Stimulated activated CD8-positive, alpha-beta memory T cell treated with anti-CD3 and anti-CD28 coated beads, Interleukin-2, amount 100 ng/mL, for 48 hours (primary cell): ENCODE measurements at regions not wholly inside any gene's neighbourhood (a gene's known extent, or its start where the extent isn't known, plus 50 kb on each side); places are given as distances from the start of the nearest gene placed in this dataset.

Experiments used
- DNase-seq, 2 donors: peaks; one replicate each; pipeline ENCODE4 v3.0.0-alpha.2; 2020; ENCODE audit warnings: low read depth in 2 of 2

DNA sequence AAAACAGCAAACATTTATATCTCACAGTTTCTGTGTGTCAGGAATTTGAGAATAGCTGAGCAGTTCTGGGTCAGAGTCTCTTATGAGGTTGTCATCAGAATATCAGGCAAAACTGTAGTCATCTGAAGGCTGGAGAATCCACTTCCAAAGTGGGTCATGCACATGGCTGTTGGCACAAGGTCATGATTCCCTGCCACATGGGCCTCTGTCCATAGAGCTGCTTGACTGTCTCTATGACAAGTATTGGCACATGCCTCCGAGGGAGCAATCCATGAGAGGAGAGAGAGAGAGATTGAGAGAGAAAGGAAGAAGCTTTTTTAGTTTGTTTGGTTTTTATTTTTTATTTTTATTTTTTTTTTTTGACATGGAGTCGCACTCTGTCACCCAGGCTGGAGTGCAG, 101.8 kb upstream of the DDX18 start:
- DNase-seq: no peak

DNA sequence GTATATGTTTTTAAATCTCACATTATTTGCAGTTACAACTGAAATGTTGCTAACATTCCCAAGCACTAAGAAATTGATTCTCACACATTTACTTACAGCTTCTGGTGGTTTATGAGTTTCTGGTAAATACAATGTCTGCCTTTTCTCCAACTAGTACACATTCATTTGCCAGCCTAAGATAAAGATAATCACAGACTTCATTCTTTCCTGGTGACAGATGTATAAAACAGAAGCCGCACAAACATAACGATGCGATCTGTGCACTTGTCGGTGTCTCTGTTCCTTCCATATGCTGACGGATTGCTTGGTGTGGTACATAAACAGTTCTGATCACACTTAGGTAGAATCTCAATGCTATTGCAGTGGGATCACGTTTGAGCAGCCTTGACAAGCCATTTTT, 100.4 kb upstream of the DDX18 start:
- no peak for DNase-seq

DNA sequence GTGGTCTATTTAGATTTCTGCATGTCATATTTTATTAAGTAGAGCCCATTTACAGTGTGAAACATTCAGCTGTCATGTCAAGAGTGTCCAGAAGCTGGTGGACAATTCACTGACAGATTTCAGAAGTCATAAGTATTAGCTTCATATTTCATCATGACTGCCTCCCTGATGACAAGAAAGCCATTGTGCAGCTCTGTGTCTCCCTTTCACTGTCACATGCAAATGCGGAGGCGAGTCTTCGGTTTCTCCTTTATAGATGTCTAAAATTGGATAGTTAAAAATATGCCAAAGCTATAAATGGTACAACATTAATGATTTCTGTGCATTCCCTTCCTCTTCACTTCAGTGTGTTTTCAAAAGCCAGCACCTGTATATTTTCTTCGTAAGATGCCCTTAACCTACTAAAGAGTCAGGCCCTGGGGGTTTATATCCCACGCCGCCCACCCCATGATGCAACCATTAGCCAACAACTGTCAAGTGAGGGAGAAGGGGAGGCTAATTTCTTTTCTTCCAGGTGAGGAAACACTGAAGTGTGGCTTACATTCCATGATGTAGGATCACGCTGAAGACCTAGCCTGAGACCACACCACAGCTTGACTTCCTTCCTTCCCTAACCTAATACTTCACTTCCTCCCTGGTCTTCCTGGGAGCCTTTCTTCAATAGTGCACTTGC, 99.6 kb upstream of the DDX18 start:
- no peak for DNase-seq

DNA sequence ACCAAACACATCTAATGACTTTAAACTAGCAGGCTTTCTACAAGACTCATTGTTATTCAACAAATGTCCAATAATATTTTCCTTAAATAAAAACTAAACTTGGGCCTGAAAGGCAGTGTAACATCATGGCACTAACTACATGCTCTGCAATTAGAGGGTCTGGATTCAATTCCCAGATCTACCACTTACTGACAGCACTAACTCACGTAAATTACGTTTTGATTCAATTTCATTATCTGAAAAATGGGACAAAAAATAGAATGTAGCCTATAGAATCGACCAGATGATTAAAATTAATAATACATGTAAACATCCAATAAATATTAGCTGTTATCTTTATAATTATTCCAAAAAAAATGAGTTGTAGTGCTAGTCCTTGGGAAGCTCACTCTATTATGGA, 98.0 kb upstream of the DDX18 start:
- DNase-seq: no peak

DNA sequence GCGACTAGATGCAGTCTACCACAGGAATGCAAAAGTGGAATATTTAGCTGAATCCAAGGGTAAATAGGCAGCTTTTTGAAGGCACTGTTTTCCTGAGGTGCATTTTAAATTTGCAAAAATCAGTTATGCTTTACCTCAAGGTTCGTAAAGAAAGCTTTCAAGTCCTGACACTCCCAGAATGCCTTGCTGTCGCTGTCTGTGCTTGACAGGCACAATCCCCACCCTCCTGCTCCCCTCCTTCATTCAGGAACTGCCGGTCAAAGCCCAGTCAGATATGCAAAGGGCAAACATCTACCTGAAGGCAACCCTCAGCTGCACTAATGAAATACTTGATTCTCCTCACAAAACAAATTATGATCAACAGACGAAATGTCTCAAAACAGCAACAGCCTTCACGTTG, 97.4 kb upstream of the DDX18 start:
- DNase-seq: no peak

DNA sequence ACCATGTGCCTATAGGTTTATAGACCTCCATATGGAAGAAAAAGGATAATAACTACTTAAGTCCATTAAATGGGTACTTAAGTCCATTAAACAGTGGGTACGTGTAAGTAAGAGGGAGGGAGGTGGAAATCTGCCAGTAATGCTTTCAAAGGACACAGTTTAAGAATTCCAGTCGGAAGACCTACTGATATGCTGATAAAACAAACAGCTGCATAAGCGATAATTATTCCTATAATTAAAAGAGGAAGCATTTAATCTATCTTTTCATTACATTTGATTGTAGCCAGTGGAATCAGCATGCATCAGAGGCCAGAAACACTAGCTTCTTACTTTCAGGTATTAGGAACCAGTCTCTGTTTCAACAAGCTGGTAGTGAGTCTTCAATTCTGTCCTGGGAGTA, 96.4 kb upstream of the DDX18 start:
- no peak for DNase-seq

DNA sequence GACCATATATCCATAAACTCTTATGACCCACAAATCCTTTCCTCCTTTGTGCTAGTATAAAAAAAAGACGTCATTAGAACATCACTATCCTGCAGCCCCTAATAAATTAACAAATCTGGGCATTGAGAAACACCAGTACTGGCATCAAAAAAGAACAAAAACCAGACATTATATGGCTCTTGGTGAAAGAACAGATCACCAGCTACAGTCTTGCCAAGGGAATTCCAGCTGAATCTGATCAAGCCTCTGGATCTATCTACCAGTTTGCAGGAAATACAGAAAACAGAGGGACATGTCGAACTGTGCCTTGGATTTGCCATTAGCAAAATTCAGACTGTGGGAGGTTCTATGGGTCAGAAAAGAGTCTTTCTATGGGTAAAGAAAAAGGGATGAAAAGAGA, 93.7 kb upstream of the DDX18 start:
- DNase-seq: no peak

DNA sequence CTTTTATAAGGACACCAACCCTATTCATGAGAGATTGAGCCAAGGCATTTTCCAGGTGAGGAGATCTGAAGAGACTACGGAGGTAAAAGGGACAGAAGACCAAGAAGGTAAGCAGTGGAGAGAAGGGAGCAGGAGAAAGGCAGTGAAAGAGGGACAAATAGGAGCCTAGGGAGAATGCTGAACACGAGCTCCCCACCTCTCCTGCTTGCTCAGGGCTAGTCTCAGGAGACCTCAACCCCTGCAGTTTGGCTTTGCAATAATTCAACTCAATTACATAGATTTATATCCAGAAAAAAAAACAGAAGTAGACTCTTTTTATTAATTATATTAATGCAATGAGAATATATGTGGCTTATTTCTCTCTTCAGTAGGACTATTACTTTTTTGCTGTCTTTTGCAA, 91.0 kb upstream of the DDX18 start:
- no peak for DNase-seq

DNA sequence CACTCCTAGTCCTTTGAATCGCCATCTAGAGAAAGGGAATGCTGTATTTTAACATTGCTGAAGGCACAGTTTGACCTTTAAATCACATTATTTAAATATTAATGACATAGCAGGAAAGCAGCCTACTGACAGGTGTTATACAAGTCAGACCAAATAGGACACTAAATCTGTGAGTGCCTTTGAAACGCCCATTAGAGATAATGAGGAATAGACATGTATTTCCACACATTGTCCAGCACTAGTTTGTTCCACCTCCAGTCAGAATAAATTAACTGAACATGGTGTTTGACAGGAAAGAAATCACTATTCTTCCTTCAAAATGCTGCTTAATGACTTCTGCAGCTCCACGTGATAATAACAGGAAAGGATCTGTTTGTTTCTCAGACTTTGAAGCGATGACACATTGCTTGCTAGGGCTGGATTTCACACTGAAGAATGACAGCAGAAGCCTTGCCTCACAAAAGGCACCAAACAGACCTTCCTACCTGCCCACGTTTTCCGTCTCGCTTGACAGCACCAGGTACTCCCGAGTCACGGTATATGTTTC, 90.5 kb upstream of the DDX18 start:
- no peak for DNase-seq

DNA sequence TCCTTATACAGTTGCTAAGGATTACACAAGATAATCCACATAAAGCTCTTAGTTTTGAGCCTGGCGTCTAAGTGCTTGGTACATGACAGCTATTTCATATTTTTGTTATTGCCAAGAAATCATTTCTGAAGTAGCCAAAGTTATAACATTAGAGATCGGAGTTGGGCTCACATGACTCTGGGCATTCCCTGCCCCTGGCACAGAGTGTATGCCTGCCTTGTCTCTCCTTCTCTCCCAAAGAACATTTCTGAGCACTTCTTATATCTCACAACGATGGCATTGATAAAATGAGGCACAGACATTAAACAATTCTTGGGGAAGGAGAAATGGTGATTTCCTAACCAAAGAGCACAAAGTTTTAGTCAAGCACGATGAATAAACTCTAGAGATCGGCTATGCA, 87.7 kb upstream of the DDX18 start:
- no peak for DNase-seq

DNA sequence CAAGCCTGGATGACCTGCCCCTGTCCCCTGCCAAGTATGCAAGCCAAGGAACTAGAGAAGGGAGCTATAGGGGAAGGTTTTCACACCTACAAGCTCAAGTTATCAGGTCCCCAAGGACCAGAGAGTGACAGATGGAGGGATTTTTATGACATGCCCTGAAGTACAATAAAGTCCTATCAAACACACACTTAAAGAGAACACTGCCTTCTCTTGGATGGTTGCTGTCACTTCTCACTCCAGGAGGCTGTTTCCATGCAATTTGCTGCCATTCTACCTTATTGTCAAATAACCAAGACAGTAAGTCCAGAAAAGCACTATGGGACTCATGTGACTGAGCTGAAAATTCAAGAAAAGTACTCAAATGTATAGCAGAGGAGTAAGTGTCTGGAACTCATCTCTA, 76.6 kb upstream of the DDX18 start:
- DNase-seq: no peak

DNA sequence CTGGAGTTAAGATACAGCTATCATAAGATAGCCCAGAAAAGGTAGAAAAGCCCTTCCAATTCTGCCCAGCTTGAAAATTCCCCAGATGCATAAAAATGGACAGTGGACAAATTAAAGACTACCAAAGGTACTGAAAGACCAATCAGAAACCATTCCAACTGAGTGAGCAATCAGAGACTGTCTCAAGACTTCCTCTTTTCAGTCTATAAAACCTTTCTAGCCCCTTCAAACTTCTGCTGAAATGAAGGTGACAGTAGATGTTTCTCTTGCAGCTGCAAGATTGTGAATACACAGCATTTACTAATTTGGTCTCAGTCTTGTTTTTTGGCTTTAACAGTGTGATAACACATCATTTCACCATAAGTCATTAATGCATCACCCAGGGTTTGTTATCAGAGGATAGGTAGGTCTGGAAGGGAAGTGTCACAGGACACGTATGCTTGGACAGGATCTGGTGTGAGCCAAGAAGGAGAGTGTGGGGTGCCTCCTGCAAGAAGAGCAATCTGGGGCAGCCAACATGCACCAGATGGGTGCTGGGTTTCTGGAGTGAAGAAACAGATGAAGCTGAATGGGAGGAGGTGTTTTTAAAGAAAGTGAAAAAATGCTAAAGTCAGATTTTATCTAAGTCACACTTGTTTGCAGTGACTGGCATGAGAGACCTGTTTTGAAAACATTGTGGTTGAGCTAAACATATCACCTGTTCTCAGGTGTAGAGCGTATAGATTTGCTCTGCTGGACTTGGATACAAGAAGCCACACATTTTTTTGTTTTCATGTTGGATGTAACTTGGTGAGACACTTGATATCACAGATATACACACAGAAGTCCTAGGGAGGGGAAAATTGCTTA, 75.3 kb upstream of the DDX18 start:
- no peak for DNase-seq

DNA sequence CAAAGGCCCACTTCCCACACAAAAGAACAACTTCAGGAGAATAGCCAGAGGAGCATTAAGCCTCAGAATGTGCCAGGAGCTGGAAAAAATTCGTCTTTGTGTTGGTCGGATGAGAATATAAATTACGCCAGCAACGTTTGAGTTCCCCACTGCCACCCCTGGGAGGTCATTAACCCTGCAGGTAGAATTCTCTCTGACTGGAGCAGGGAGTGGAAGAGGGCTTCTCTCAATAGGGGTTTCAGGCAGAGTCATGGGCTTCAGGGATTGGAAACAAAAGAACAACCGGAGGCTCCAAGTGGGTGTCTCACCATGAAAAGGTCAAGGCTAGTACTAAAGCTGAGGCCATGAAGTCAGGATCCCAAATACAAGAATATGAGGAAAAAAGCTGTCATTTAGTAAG, 69.0 kb upstream of the DDX18 start:
- no peak for DNase-seq

DNA sequence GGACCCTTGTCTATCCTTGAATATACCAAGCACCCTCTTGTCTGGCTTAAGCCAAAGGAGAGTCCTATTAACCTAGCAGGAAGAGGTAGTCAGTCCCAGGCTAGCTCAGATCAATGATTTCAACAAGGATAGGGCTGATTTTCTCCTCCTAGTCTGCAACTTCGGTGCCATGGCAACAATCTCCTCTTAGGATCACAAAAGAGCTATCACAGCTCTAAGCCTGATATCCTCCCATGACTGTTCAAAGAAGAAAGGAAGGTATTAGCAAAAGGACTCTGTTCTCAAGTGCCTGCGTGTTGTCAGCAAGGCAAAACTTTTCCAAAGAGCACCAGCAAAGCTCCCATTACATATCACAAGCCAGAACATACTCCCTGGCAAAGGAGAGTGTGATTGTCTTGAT, 58.7 kb upstream of the DDX18 start:
- DNase-seq: no peak

DNA sequence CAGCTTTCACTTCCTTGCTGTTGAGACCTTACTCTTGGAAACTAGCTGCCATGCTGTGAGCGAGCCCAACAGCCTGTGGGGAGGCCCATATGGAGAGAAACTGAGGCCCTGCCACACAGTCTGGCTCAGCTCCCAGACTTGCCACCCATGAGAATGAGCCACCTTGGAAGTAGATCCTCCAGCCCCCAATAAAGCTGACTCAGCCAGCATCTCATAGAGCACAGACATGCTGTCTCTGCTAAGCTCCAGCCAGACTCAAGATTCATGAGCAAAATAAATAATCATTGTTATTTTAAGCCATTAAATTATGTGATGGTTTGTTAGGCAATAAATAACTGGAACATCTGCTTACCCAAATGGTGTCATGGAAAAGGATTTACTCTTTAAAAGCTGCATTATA, 53.6 kb upstream of the DDX18 start:
- DNase-seq: no peak

DNA sequence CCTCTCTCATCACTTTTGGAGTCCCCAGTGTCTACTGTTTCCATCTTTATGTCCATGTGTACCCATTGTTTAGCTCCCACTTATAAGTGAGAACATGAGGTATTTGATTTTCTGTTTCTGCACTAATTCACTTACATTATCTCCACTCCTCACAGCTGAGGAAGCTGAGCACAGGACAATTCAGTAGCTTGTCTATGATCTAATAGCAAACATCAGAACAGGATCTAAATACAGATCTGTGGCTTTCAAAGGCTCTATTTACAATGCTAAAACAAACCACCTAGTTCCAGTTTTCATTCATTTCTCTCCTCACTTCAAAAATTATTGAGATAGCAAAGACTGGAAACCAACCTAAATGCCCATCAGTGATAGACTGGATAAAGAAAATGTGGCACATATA, 52.0 kb upstream of the DDX18 start:
- DNase-seq: no peak

DNA sequence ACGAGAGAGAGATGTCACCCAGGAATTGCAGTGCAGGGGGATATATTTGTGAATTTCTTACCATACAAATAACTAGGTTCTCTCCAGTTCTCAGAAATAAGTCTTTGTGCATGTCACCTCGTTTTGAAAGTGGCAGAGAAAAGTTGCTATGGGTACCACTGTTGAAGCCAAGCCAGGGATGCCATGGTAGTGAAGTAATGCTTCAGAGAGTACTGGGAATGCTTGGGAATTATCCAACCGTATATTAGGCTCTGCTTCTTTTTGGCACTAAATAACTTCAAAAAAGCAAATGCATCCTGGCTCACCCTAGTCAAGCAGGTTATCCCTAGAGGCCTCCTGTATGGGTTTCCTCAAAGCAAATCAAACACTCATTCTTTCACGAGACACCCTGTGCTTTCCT, 50.7 kb upstream of the DDX18 start:
- DNase-seq: no peak
